GDM1 (cell line): ENCODE measurements at regions not wholly inside any gene's neighbourhood (a gene's known extent, or its start where the extent isn't known, plus 50 kb on each side); places are given as distances from the start of the nearest gene placed in this dataset.
"Not testable (repeated sequence)": the region's sequence is repeated elsewhere in the genome, so short reads cannot be mapped to it uniquely, and the experiment has no call there.

Source experiments
- DNase-seq: peaks from one replicate; lab custom pipeline; 2025; lab: John Stamatoyannopoulos, UW

- no peak for DNase-seq
These were observed 55.2 kb downstream of the RTL3 start for GRCh38 chrX:78603908-78604307.

GRCh38 chrX:78595901-78596502 is 63.1 kb downstream of the RTL3 start:
- DNase-seq = peak; percentile 26

GRCh38 chrX:78593701-78594100 is 65.4 kb downstream of the RTL3 start:
- DNase-seq = no peak

GRCh38 chrX:78592030-78592429 is 67.1 kb downstream of the RTL3 start:
- no peak for DNase-seq

GRCh38 chrX:78574306-78574705 is 84.8 kb downstream of the RTL3 start:
- DNase-seq = peak; percentile 80

GRCh38 chrX:78573630-78574029 is 85.5 kb downstream of the RTL3 start:
- DNase-seq = no peak

GRCh38 chrX:78571849-78572248 is 87.3 kb downstream of the RTL3 start:
- no peak for DNase-seq

GRCh38 chrX:78555401-78555980 is 103.6 kb downstream of the RTL3 start:
- DNase-seq = no peak

- not testable (repeated sequence) for DNase-seq
These were observed 106.5 kb downstream of the RTL3 start for GRCh38 chrX:78552628-78553027.

- no peak for DNase-seq
These were observed 111.1 kb downstream of the RTL3 start for GRCh38 chrX:78548012-78548411.

- DNase-seq = no peak
These were observed 113.9 kb downstream of the RTL3 start for GRCh38 chrX:78545233-78545632.

GRCh38 chrX:78543281-78543680 is 115.8 kb downstream of the RTL3 start:
- DNase-seq = no peak

- no peak for DNase-seq
These were observed 119.0 kb downstream of the RTL3 start for GRCh38 chrX:78540171-78540570.

GRCh38 chrX:78534221-78534620 is 124.9 kb downstream of the RTL3 start:
- no peak for DNase-seq

GRCh38 chrX:78532363-78532762 is 126.8 kb downstream of the RTL3 start:
- DNase-seq = no peak

GRCh38 chrX:78527818-78528217 is 131.3 kb downstream of the RTL3 start:
- DNase-seq = no peak

- DNase-seq = no peak
These were observed 131.9 kb downstream of the RTL3 start for GRCh38 chrX:78527263-78527662.

- no peak for DNase-seq
These were observed 136.5 kb downstream of the RTL3 start for GRCh38 chrX:78522601-78523000.

GRCh38 chrX:78517124-78517523 is 142.0 kb downstream of the RTL3 start:
- DNase-seq = no peak

- DNase-seq = no peak
These were observed 144.3 kb downstream of the RTL3 start for GRCh38 chrX:78514852-78515251.

- DNase-seq = no peak
These were observed 145.0 kb downstream of the RTL3 start for GRCh38 chrX:78513971-78514738.

GRCh38 chrX:78506248-78506647 is 152.9 kb downstream of the RTL3 start:
- no peak for DNase-seq

GRCh38 chrX:78496483-78496882 is 162.6 kb downstream of the RTL3 start:
- DNase-seq = no peak
